Stimulated activated CD8-positive, alpha-beta memory T cell treated with anti-CD3 and anti-CD28 coated beads, Interleukin-7, amount 100 ng/mL, for 1 hour (primary cell): ENCODE measurements at regions not wholly inside any gene's neighbourhood (a gene's known extent, or its start where the extent isn't known, plus 50 kb on each side); places are given as distances from the start of the nearest gene placed in this dataset.

Experiments
- DNase-seq, 2 donors: peaks; one replicate each; pipeline ENCODE4 v3.0.0-alpha.2; 2020; ENCODE audit warnings: low read depth in 2 of 2

DNA sequence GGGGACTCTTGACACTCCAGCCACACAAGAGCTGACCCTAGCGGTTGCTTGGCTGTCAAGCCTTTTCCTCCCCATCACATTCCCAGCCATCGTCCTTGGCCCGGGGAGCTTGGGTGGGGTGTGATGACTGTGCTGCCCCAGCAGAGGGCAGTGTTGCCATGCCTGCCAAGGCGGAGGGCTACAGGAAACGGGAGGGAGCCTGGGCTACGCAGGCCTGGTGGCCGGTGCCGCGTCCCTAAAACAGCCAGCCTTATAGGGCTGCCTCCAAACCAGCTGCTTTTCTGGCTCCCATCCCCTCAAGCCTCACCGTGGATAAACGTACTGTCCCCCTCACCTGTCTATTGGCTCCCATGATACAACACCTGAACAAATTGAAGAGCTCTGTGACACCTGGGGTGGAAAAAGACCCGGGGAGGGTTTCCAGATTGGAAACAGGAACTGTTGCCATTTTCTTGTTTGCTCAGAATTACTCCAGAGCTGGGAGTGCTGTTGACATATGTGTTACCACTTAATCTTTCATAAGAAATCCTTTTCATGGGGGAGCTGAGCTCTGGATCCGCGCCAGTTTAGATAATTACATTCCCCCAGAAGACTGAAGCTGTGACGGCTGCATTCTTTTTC, 72.8 kb upstream of the ASTN2 start:
- no peak for DNase-seq

DNA sequence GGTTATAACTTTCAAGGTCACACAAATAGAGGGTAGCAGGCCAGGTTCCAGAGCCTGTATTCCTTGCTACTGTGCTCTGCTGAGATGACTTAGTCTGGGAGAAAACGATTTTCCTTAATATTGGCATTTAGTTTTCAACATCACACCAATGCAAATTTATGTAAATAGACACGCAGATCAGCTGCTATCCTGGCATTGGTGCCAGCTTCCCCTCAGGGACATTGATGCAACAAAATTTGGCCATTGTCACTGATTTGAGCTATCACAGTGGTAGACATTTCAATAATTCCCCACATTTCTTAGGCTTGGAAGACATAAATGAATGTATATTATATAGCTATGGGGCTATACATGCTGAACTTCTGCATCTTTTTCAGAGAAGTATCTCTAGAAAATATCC, 71.6 kb upstream of the ASTN2 start:
- no peak for DNase-seq

DNA sequence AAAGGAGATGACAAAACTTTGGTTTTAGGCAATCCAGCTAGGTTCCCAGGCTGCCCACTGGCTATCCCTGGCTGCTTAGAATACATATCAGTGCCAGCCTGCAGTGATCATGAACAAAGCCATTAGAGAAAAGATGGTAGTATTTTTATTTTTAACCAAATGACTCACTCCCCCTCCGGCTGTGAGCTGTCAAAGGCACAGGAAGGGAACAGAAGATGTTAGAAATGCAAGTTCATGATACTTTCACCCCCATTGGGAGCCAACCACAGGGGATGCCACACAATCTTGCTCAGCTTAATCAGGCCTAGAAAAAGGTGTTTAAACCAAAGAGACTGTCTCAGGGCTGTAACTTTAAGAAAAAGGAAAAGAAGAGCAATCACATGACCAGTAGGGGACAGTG, 70.3 kb upstream of the ASTN2 start:
- DNase-seq, result no peak

DNA sequence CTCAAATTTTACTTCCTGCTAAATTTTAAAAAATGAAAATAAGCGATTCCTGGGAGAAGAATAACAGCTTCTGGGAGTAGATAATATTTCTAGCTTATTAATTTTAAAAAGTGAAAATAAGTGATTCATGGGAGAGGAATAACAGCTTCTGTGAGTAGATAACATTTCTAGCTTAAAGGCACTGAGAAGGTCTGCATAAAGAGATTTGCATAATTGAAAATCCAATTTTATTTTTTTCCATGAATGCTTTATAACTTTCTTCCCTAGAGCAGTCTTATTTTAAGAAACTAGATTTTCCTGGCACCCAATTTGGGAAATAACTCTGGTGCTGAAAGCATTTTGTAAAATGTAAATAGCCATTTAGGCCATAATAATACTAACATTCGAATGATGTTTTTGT, 65.9 kb upstream of the ASTN2 start:
- no peak for DNase-seq

DNA sequence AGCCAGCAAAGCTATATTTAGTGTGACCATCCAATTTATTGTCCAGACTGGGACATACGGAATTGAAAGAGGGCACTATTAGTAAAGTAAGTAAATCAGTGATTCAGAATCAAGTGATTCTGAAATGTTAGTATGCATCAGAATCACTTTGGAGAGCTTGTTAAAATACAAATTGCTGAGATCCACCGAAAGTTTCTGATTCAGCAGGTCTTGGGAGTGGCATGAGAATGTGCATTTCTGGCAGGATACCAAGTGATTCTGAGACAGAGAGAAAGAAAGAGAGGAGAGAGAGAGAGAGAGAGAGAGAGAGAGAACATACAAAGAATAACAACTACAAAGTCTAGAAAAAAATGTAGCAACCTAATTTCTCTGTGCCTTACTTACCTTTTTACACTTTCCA, 65.4 kb upstream of the ASTN2 start:
- no peak for DNase-seq

DNA sequence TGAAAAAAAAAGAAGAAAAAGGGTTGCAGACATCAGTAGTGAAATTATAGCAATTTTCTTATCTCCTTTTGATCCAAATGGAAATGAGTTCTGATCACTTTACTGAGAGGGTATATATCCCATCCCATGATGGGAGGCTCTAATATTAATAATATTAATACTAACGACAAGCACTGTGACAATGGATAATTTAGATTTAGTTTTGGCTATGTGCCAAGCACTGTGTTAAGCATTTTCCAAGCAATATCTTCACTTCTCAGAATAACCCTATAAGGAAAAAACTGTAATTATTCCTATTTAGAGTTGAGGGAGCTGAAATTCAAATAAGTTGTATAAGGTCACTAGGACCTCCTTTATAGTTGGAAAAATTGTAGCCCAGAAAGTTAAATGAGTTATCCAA, 58.4 kb upstream of the ASTN2 start:
- no peak for DNase-seq

DNA sequence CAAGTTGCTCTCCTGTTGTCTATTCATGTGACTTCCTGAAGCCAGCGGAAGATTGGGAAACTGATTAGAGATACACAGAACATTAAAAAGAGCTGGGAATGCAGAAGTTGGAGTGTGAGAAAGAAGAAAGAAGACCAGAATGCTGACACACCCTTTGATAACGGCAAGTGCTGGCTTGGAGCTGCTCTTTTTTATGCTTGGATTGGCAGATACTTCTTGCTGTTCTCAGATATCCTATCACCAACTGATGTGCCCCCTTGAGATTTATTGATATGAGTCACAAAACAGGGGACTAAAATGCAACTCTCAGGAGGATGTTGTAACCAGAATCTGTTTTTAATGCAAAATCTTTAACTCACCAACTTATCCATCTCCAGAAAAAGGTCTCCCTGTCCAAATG, 56.0 kb upstream of the ASTN2 start:
- no peak for DNase-seq

DNA sequence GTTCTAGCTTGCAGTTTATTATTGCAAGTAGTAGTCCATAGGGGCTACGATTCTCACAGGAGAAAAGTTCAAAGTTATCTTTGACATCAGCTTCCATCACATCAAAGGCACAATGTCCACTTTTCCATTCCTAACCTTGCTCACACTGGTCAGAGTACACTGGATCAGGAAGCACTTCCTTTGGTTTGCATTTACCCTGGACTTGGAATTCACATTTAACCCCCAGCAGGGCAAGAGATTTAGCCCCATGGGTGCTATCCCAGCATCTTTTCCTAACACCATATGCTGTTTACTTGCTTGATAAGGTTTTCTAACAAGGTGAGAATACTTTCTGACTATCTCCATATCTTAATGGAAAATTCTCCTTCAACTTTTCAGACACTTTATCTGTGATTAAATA, 55.6 kb upstream of the ASTN2 start:
- no peak for DNase-seq

DNA sequence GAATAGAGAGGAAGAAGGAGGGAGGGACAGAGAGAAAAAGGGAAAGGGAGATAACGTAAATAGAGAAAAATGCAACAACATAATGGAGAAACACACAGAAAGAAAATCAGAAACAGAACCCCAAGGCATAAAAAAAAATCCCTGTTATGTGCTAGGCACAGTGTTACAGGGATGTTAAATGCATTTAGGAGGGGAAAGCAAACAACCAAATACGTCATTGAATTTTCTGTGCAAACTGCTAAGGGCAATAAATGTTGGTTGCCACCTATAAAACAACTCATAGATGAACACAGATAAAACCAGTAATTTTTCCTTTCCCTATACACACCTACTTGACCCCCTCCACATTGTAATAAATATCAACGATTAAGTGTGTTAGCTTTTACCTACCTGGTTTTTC, 51.3 kb upstream of the ASTN2 start:
- no peak for DNase-seq

DNA sequence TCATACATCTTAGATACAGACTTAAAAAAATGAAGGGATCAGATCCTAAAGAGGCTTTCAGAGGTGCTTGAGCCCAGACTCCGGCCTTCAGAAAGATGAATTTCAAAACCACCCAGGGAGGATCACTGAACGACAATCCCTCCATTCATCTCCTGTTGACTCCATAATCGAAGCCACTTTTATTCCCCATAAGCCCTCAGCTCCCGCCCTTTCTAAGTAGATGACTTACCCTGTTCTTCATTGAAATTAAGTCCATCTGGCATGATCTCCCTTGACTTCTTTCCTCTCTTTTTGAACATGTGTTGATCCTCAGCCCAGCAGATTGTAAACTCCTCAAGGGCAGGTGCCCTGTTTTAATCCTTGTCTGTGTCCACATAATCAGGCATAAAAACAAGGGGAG, 50.8 kb upstream of the ASTN2 start:
- no peak for DNase-seq

DNA sequence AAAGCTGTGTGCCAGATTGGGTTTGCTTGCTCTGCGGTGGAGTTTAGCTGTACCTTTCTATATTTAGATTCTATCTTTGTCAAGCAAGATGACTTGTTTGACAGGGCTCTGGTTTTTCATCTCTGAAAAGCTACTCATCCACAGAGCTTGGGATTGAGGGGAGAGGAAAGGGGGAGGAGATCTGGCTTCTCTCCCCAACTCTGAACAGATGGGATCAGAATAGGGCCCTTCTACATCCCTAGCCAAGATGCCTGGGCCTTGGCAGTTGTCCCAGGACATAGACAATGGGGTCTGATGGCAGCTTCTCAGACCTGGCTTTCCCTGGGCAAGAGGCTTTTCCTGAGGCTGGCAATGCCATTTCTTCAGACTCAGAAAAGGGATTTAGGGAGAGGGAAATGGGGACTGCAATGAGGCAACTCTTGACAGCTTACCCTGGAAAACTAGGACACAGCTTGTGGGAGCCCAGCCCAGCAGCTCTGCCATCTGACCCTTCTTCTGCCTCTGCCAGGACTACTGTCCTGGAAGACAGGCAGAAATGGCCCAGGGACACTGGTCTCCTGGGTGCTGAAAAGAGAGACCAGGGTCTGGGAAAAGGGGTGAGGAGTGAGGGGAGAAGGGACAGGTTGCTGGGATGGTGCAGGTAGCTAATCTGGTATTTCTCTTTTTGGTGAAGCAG, 50.2 kb upstream of the ASTN2 start:
- DNase-seq, result no peak
